ENCODE measurements at regions not wholly inside any gene's neighbourhood (a gene's known extent, or its start where the extent isn't known, plus 50 kb on each side); places are given as distances from the start of the nearest gene placed in this dataset.
"Not testable (repeated sequence)": the region's sequence is repeated elsewhere in the genome, so short reads cannot be mapped to it uniquely, and the experiment has no call there.

GRCh38 chr21:5975719-5976118, 4545.7 kb upstream of the TPTE start:
- intact Hi-C loops (cut with DNase I; ENCODE audit: low total_unique reads); DNase-seq (ENCODE audit: low spot score in 2 of 2): not testable (repeated sequence)
- no CpG with 5 or more reads among the region's 5 CpGs for WGBS, 2 donors

GRCh38 chr21:5997586-5997985, 4523.8 kb upstream of the TPTE start:
- DNase-seq (ENCODE audit: low spot score in 2 of 2); intact Hi-C loops (cut with DNase I; ENCODE audit: low total_unique reads); H3K4me3 ChIP-seq (ENCODE audit: low read depth, poor library complexity, severe bottlenecking): not testable (repeated sequence)
- WGBS, 2 donors, result no CpG with 5 or more reads among the region's 2 CpGs

More at GRCh38 chr21:5975719-5976118, 4545.7 kb upstream of the TPTE start:
- not testable (repeated sequence) for H3K4me3 ChIP-seq (ENCODE audit: low read depth, poor library complexity, severe bottlenecking)

- DNase-seq (ENCODE audit: low spot score in 2 of 2); H3K4me3 ChIP-seq (ENCODE audit: low read depth, poor library complexity, severe bottlenecking): not testable (repeated sequence)
- no CpG with 5 or more reads among the region's 7 CpGs for WGBS, 2 donors
Observed at GRCh38 chr21:6015422-6016057, 4505.8 kb upstream of the TPTE start.

GRCh38 chr21:6020460-6020859, 4500.9 kb upstream of the TPTE start:
- intact Hi-C loops (cut with DNase I; ENCODE audit: low total_unique reads); H3K4me3 ChIP-seq (ENCODE audit: low read depth, poor library complexity, severe bottlenecking); DNase-seq (ENCODE audit: low spot score in 2 of 2): not testable (repeated sequence)
- no CpG with 5 or more reads among the region's 5 CpGs for WGBS, 2 donors

More at GRCh38 chr21:6015422-6016057, 4505.8 kb upstream of the TPTE start:
- intact Hi-C loops (cut with DNase I; ENCODE audit: low total_unique reads), result not testable (repeated sequence)

- intact Hi-C loops (cut with DNase I; ENCODE audit: low total_unique reads); DNase-seq (ENCODE audit: low spot score in 2 of 2); H3K4me3 ChIP-seq (ENCODE audit: low read depth, poor library complexity, severe bottlenecking): not testable (repeated sequence)
- no CpG with 5 or more reads among the region's 10 CpGs for WGBS, 2 donors
Observed at GRCh38 chr21:6020953-6021716, 4500.2 kb upstream of the TPTE start.

GRCh38 chr21:6021717-6022270, 4499.6 kb upstream of the TPTE start:
- intact Hi-C loops (cut with DNase I; ENCODE audit: low total_unique reads); DNase-seq (ENCODE audit: low spot score in 2 of 2); H3K4me3 ChIP-seq (ENCODE audit: low read depth, poor library complexity, severe bottlenecking): not testable (repeated sequence)
- no CpG with 5 or more reads among the region's 4 CpGs for WGBS, 2 donors

- DNase-seq (ENCODE audit: low spot score in 2 of 2); H3K4me3 ChIP-seq (ENCODE audit: low read depth, poor library complexity, severe bottlenecking); intact Hi-C loops (cut with DNase I; ENCODE audit: low total_unique reads): not testable (repeated sequence)
- no CpG with 5 or more reads among the region's 3 CpGs for WGBS, 2 donors
Observed at GRCh38 chr21:6023331-6023730, 4498.1 kb upstream of the TPTE start.

GRCh38 chr21:6025139-6025538, 4496.2 kb upstream of the TPTE start:
- no CpG with 5 or more reads among the region's 3 CpGs for WGBS, 2 donors
- DNase-seq (ENCODE audit: low spot score in 2 of 2); intact Hi-C loops (cut with DNase I; ENCODE audit: low total_unique reads); H3K4me3 ChIP-seq (ENCODE audit: low read depth, poor library complexity, severe bottlenecking): not testable (repeated sequence)

GRCh38 chr21:6027497-6027896, 4493.9 kb upstream of the TPTE start:
- intact Hi-C loops (cut with DNase I; ENCODE audit: low total_unique reads); H3K4me3 ChIP-seq (ENCODE audit: low read depth, poor library complexity, severe bottlenecking); DNase-seq (ENCODE audit: low spot score in 2 of 2): not testable (repeated sequence)
- WGBS, 2 donors, result no CpG with 5 or more reads among the region's 3 CpGs

- DNase-seq (ENCODE audit: low spot score in 2 of 2); H3K4me3 ChIP-seq (ENCODE audit: low read depth, poor library complexity, severe bottlenecking); intact Hi-C loops (cut with DNase I; ENCODE audit: low total_unique reads): not testable (repeated sequence)
- WGBS, 2 donors, result no CpG with 5 or more reads among the region's 14 CpGs
Observed at GRCh38 chr21:6034124-6034678, 4487.2 kb upstream of the TPTE start.

- H3K4me3 ChIP-seq (ENCODE audit: low read depth, poor library complexity, severe bottlenecking); intact Hi-C loops (cut with DNase I; ENCODE audit: low total_unique reads); DNase-seq (ENCODE audit: low spot score in 2 of 2): not testable (repeated sequence)
- WGBS, 2 donors, result no CpG with 5 or more reads among the region's 15 CpGs
Observed at GRCh38 chr21:6034820-6035473, 4486.4 kb upstream of the TPTE start.

- WGBS, 2 donors, result no CpG with 5 or more reads among the region's 22 CpGs
- DNase-seq (ENCODE audit: low spot score in 2 of 2); intact Hi-C loops (cut with DNase I; ENCODE audit: low total_unique reads); H3K4me3 ChIP-seq (ENCODE audit: low read depth, poor library complexity, severe bottlenecking): not testable (repeated sequence)
Observed at GRCh38 chr21:6035474-6036155, 4485.8 kb upstream of the TPTE start.

- WGBS, 2 donors, result no CpG with 5 or more reads among the region's 8 CpGs
- DNase-seq (ENCODE audit: low spot score in 2 of 2); intact Hi-C loops (cut with DNase I; ENCODE audit: low total_unique reads); H3K4me3 ChIP-seq (ENCODE audit: low read depth, poor library complexity, severe bottlenecking): not testable (repeated sequence)
Observed at GRCh38 chr21:6039224-6039623, 4482.2 kb upstream of the TPTE start.

GRCh38 chr21:6040095-6040494, 4481.3 kb upstream of the TPTE start:
- no CpG with 5 or more reads among the region's 7 CpGs for WGBS, 2 donors
- H3K4me3 ChIP-seq (ENCODE audit: low read depth, poor library complexity, severe bottlenecking); DNase-seq (ENCODE audit: low spot score in 2 of 2); intact Hi-C loops (cut with DNase I; ENCODE audit: low total_unique reads): not testable (repeated sequence)

Data from lower leg skin (tissue), 3 donors.